Ectodermal cell (in vitro differentiated cells): ENCODE measurements at regions not wholly inside any gene's neighbourhood (a gene's known extent, or its start where the extent isn't known, plus 50 kb on each side); places are given as distances from the start of the nearest gene placed in this dataset.

Experiments used
- H3K27ac ChIP-seq: 2 replicates; pipeline ENCODE4 v1.7.0; 2013; ENCODE audit warnings: mild to moderate bottlenecking, low read depth, low read length; ENCODE audit not compliant: insufficient read depth, poor library complexity, severe bottlenecking
- H3K27me3 ChIP-seq: 2 replicates; pipeline ENCODE4 v1.7.0; 2013; ENCODE audit warnings: mild to moderate bottlenecking, low read length; ENCODE audit not compliant: insufficient read depth, control insufficient read depth, poor library complexity, severe bottlenecking
- H3K36me3 ChIP-seq: one replicate; pipeline ENCODE4 v1.7.0; 2013; ENCODE audit warnings: low read length; ENCODE audit not compliant: control insufficient read depth, insufficient read depth
- H3K4me1 ChIP-seq: one replicate; pipeline ENCODE4 v1.7.0; 2013; ENCODE audit warnings: low read length; ENCODE audit not compliant: control insufficient read depth, insufficient read depth
- H3K4me3 ChIP-seq: 2 replicates; pipeline ENCODE4 v1.7.0; 2013; ENCODE audit warnings: low read depth, low read length, control low read depth; ENCODE audit not compliant: insufficient read depth
- H3K9me3 ChIP-seq: 2 replicates; pipeline ENCODE4 v1.7.0; 2013; ENCODE audit warnings: mild to moderate bottlenecking, low read length, moderate library complexity; ENCODE audit not compliant: control insufficient read depth
- WGBS, 2 experiments: methylation state at CpG; one replicate each; pipeline ENCODE4 v1.1.7; 2013; ENCODE audit warnings: missing lambda C conversion rate in 2 of 2; 5-methylcytosine and 5-hydroxymethylcytosine counted together

DNA sequence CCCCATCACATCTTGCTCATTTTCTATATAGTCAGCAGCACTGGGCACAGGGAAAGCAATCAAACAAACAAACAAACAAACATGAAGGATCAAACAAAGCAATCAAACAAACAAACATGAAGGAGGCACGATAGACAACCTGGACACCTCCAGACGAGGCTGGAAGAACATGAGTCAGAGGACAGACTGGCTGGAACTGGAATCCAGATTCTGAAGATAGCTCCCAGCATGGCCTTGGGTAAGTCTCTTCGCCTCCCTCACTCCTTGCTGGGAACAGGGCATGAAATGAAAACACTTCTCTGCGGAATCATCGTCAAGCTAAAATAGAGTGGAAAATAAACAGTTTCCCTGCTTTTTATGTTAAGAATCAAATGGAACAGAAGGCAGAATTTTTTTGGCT is 984.8 kb downstream of the VRK1 start:
- WGBS, 2 experiments: 96 to 97% methylated on average over 5 of the region's 5 CpGs
- Histone ChIP-seq H3K27ac (no peak overlapping the region), H3K36me3 (no peaks in the 10 kb centered on the region), H3K9me3 (no peaks in the 10 kb centered on the region), H3K4me1 (no peaks in the 10 kb centered on the region), H3K4me3 (no peak overlapping the region), H3K27me3 (no peaks in the 10 kb centered on the region)

DNA sequence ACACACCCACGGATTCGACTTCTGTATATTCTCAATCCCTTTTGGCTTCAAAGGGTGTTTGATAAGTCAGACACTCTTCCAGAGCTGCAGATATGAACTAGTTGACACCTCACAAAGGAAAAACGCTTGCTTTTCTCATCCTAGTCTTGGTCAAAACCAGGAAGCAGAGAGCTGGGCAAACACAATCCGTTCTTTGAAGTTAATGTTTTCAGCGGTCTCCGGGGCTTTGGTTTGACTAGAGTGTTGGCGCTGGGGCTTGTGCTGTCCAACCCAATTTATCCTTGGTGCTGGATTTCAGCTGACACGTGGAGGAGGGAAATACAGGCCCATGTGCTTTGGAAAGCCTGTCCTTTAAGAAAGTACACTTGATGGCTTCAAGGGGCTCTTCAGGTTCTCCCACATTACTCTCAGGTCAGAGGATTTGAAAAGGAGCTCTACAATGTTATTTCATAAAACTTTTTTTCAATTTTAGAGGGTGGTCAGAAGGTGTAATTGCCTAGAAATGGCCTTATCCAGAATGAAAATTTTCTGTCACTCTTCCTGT is 985.8 kb downstream of the VRK1 start:
- WGBS, 2 experiments: 91 to 92% methylated on average over 8 of the region's 8 CpGs
- Histone ChIP-seq H3K36me3 (no peaks in the 10 kb centered on the region), H3K9me3 (no peaks in the 10 kb centered on the region), H3K27ac (no peak overlapping the region), H3K4me3 (no peak overlapping the region), H3K27me3 (no peaks in the 10 kb centered on the region), H3K4me1 (no peaks in the 10 kb centered on the region)

DNA sequence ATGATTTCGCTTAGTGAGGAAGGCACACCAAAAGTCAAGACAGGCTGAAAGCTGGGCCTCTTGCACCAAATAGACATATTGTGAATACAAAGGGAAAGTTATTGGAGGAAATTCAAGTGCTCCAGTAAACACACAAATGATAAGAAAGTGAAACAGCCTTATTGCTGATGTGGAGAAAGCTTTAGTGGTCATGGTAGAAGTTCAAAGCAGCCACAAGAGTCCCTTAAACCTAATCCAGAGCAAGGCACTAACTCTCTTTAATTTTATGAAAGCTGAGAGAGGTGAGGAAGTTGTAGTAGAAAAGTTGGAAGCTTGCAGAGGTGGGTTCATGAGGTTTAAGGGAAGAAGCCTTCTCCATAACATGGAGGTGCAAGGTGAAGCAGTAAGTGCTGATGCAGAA is 988.3 kb downstream of the VRK1 start:
- H3K36me3 ChIP-seq: no peaks in the 10 kb centered on the region
- no peak overlapping the region for H3K4me3 ChIP-seq
- H3K27ac ChIP-seq: no peak overlapping the region
- no peaks in the 10 kb centered on the region for H3K4me1 ChIP-seq
- H3K27me3 ChIP-seq: no peaks in the 10 kb centered on the region
- no peaks in the 10 kb centered on the region for H3K9me3 ChIP-seq
- 100% methylated on average over 1 of the region's 1 CpG for WGBS, 2 experiments

DNA sequence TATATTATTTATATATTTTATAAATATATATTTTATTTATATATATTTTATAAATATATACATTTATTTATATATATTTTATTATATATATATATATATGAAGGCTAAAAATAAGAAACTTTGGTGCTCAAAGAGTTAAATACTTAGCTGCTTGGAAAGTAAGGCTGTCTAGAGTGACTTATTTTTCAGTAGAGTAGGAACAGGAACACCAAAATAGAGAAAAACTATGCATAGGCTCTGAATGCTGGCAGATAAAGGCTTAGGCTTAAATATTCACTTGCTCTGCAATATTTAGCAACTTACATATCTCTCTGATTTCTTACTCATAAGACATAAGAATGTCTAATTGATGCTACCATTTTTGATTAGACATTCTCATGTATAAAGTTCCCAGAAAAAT is 991.2 kb downstream of the VRK1 start:
- no peaks in the 10 kb centered on the region for H3K27me3 ChIP-seq

GRCh38 chr14:97788846-97789526 is 991.8 kb downstream of the VRK1 start:
- no peaks in the 10 kb centered on the region for H3K36me3 ChIP-seq
- H3K4me1 ChIP-seq: no peaks in the 10 kb centered on the region
- H3K27ac ChIP-seq: no peak overlapping the region
- no peak overlapping the region for H3K4me3 ChIP-seq
- WGBS, 2 experiments: 94 to 97% methylated on average over 6 to 7 of the region's 7 CpGs
- no peaks in the 10 kb centered on the region for H3K9me3 ChIP-seq
- no peaks in the 10 kb centered on the region for H3K27me3 ChIP-seq

More for the DNA sequence above, 991.2 kb downstream of the VRK1 start:
- Histone ChIP-seq H3K27ac (no peak overlapping the region), H3K9me3 (no peaks in the 10 kb centered on the region), H3K4me3 (no peak overlapping the region), H3K36me3 (no peaks in the 10 kb centered on the region), H3K4me1 (no peaks in the 10 kb centered on the region)

GRCh38 chr14:97791072-97791471 is 993.9 kb downstream of the VRK1 start:
- H3K4me3 ChIP-seq: no peak overlapping the region
- no peak overlapping the region for H3K27ac ChIP-seq
- H3K4me1 ChIP-seq: no peaks in the 10 kb centered on the region
- no peaks in the 10 kb centered on the region for H3K36me3 ChIP-seq
- no peaks in the 10 kb centered on the region for H3K27me3 ChIP-seq
- 95 to 96% methylated on average over 5 to 6 of the region's 6 CpGs for WGBS, 2 experiments
- no peaks in the 10 kb centered on the region for H3K9me3 ChIP-seq

DNA sequence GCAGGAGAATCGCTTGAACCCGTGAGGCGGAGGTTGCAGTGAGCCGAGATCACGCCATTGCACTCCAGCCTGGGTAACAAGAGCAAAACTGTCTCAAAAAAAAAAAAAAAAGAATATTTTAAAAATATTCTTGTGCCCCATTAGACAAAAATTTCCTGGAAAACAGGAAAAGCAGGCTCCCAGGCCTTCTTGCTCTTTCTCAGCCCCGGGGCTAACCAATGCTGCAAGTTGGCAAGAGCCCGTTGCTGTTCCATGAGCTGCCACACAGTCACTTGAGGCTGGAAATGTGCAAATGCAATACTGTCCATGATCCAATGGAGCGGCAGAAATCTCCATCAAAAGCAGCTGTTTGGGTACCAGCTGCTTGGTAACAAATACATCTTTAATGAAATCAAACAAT is 994.7 kb downstream of the VRK1 start:
- Histone ChIP-seq H3K27ac (no peak overlapping the region), H3K27me3 (no peaks in the 10 kb centered on the region), H3K4me1 (no peaks in the 10 kb centered on the region), H3K4me3 (no peak overlapping the region), H3K9me3 (no peaks in the 10 kb centered on the region), H3K36me3 (no peaks in the 10 kb centered on the region)
- WGBS, 2 experiments: 93 to 96% methylated on average over 6 to 7 of the region's 8 CpGs

DNA sequence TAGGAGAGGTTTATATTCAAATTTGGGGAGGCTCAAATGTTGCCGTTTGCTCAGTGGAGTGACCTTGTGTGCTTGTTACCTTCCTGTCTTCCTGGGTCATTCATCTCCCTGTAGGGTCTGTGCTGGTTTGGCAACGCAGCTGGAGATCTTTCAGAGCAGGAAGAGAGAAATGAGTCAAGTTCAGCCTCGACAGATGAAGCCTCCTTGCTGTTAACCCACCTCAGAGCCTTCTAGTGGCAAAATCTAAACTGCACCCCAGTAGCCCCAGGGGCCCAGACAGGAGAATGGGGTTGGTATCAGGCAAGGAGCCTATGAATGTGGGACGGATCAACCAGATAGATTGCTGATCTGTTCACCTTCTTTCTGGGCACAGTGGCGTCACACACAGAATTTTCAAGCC is 999.3 kb downstream of the VRK1 start:
- no peak overlapping the region for H3K27ac ChIP-seq
- no peaks in the 10 kb centered on the region for H3K9me3 ChIP-seq
- H3K4me3 ChIP-seq: no peak overlapping the region
- no peaks in the 10 kb centered on the region for H3K27me3 ChIP-seq
- 90 to 92% methylated on average over 5 of the region's 5 CpGs for WGBS, 2 experiments
- H3K4me1 ChIP-seq: no peaks in the 10 kb centered on the region
- H3K36me3 ChIP-seq: no peaks in the 10 kb centered on the region

DNA sequence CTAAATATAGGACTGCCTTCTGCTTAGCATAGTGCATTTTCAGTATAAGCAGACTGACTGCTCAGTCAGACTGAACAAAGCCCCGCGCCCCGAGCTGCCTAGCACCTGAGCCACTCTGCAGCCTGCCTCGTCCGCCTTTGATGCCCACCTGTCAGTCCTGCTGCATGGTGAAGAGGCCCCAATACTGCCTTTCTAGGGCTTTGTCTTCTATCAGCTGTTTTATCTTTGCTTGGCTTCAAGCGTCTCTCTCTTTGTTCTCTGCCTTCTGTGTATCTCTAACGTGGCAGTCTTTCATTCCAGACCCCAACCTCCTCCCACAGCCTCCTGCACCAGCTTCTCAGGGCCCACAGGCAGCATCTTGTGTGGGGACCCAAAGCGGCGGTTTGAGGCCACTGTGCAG is 1001.0 kb downstream of the VRK1 start:
- H3K4me1 ChIP-seq: no peaks in the 10 kb centered on the region
- H3K4me3 ChIP-seq: no peak overlapping the region
- H3K27me3 ChIP-seq: no peaks in the 10 kb centered on the region
- H3K27ac ChIP-seq: no peak overlapping the region
- no peaks in the 10 kb centered on the region for H3K9me3 ChIP-seq
- no peaks in the 10 kb centered on the region for H3K36me3 ChIP-seq
- 85 to 88% methylated on average over 9 of the region's 9 CpGs for WGBS, 2 experiments

DNA sequence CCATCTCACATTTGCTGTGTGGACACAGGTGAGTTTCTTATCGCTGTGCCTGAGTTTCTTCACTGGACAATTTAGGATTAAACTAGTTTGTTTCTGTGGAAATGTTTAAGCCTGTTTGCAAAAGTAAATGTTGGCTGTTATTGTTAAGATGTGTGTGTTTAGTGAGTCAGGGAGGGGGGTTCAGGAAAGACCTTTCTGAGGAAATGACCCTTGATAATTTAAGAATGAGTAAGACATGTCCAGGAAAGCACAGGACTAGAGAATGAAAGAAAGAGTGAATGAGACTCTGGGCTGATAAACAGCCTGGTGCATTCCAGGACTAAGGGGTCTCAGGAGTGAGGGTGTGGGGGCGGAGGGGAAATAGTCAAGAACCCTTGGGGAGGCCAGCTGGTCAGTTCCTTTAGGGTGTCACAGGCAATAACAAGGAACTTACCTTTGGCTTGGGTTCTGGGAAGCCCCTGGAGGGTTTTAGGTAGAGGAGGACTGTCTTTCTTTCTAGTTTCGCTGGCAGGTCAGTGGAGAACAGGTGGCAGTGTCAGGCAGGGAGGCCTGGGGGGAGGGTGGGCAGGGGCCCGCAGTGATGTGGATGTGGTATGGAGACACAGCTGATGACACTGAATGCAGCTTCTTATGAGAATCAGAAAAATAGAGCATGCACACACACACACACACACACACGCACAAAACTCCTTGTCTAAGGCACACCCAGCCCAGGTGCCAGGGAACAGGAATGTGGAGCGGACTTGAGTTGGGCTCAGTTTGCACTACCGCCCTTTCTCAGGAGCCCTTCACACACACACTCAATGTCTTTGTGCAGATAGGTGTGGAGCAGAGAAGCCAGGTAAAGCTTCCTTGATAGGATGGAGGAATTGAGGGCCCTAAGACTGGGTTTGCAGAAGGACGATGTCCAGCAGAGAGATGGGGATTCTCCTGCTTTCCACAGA is 1005.5 kb downstream of the VRK1 start:
- H3K27ac ChIP-seq: no peak overlapping the region
- no peaks in the 10 kb centered on the region for H3K9me3 ChIP-seq
- no peak overlapping the region for H3K4me3 ChIP-seq
- peaks cover 5% of the 10 kb centered on the region for H3K4me1 ChIP-seq
- WGBS, 2 experiments: 87 to 95% methylated on average over 7 to 8 of the region's 8 CpGs
- no peaks in the 10 kb centered on the region for H3K36me3 ChIP-seq
- no peaks in the 10 kb centered on the region for H3K27me3 ChIP-seq
